Endometrium (tissue), 2 donors: ENCODE measurements at regions not wholly inside any gene's neighbourhood (a gene's known extent, or its start where the extent isn't known, plus 50 kb on each side); places are given as distances from the start of the nearest gene placed in this dataset.

Experiments
- FAIRE-seq: peaks from 2 replicates; lab custom pipeline; 2012; peaks lifted over from hg19 to GRCh38; lab: Jason Lieb, UNC
- donor health status: control.
- donor health status: control.

DNA sequence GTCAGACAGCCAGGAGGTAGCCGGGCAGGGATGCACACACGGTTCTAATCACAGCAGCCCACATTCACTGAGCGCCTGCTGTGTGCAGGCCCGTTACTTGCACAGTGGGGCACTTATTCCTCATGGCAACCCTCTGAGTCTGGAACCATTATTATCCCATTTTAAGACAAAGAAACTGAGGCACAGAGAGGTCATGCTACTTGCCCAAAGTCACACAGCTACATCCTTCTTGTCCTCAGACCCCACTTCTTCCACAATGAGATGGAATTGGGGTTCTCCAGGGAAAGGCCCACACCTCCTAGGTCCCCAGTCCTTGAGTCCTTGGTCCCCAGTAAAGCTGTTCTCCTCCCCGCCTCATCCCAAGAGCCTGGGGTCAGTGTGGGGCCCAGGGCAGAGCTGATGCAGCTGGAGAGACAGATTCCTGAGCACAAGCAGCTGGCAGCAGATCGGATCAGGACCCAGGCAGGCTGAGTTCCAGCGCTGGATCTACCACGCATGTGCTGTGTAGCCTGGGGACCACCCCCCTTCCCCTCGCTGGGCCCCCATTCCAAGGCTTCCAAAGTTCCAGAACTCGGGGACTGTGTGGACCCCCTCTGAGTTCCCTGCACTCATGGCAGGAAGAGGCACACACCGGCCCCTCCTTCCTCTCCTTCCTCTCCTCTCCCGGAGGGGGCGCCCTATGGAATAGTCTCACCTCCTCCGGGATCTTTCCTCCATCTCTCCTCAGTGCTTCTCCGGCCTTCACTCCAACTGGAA lies 393.4 kb downstream of the MATN1 start:
- no peak for FAIRE-seq

DNA sequence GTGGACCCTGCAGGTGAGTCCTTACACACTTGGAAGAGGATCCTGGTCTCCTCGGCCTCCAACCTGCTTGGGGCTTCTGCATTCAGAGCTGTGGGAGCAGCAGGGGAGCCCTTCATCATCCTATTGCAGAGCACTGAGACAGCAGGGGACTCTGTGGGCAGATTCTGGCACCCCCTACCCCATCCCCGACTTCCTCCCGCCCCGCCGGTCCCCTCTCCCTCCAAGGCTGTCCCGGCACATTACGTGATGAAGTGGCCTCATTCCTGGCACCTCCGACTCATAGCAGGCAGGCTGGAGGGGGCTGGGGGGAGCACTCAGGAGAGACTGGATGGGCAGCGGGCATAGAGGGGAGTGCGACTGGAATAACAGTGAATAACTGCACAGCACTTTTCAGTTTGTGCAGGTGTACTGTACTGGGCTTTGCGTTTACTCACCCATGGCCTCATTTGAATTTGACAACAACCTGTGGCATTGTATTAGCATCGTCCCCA lies 394.1 kb downstream of the MATN1 start:
- no peak for FAIRE-seq

DNA sequence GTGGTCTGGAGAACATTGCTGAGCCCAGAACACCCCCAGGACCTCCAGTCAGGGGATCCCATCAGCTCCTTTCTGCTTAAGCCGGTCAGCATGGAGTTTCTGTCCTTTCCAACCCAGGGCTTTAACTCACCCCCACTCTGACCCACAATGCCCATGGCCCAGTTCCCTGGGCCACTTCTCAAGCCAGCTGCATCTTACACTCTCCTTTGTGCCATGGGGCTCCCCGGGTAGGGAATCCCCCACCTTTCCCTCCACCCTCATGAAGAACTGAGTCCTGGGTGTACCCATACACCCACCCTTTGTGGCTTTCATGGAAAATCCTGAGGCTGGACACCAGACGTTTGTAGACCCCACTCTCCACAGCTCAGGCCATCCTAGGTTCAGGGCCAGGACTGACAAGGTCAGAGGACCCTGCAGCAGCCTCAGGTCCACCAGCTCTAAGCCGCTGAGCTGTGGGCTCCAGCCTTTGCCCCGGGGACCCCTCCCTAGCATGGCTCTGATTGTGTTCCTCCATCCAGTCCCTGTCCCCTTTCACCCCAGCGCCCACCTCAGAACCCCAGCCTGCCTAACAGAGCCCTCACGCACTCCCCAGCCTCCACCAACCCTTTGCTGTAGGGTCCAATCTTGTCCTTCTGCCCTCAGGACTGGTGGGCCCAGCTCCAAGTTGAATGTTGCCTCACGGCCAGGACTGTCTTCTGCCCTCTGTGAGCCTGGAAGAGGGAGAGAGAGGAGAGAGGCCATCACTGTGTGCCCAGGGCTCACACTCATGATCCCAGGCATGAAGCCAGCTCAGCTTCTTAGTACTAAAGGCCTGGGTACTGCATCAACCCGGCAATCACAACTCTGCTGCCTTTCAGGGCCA lies 394.8 kb downstream of the MATN1 start:
- FAIRE-seq: no peak

DNA sequence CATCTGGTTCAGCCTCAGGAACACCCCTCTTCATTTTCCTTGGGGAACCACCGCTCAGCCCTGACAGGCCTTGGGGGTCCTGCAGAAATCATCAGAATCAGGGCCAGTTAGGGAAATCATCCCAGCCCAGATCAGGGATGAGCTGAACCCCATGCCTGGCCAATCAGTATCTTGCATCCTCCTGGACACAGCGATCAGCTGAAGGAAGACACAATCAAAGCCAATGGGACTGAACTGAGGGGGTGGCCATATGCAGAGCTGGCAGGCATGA lies 395.4 kb downstream of the MATN1 start:
- FAIRE-seq: no peak

DNA sequence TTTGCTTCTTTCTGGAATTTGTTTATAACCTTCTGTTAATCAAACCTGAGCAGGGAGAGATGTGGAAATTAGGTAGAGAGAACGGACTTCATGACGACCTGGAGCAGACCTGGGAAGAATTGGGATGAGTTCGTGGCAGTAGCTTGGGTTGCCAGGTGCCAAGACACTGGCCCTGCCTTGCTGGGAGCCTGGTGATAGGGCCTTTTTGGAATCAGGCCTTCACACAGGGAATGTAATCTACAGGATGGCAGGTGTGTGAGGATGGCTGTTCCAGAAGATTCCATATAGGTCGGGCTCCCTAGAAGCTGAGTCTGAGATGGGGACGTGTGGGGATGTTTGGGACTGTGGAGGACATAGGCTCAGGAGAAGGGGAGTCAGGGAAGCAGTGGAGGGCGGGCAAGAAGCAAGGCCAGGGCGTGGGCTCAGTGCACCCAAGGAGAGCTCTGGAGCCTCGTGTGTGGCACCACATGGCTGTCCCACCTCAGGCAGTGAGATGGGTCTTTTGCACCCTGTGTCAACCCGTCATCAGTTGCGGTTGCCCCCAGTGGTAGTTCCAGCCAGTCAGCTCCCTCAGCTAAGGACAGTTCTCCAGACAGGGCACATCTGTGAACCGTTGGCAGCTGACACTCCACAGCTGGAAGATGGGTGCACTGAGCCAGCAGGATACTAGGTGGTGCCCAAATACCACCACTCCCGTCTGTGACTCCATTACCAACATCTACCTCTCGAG lies 395.9 kb downstream of the MATN1 start:
- FAIRE-seq: no peak

DNA sequence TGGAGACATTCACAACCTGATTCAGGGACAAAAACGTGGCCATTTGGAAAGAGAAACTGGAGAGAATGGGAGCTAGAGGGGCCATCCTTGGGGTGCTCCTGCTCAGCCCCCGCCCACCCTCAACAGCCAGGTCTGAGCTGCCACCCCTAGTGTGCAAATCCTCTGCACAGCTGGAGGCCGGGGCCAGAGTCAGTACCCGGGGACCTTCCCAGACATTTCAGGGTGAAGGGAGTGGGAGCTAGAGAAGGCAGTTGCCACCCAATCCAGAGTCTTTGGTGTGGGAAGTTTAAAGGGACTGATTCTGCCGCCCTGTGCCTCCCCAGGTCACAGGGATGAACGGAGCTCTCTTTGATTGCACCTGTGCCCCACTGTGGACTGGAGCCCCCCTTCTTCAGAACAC lies 397.4 kb downstream of the MATN1 start:
- no peak for FAIRE-seq

DNA sequence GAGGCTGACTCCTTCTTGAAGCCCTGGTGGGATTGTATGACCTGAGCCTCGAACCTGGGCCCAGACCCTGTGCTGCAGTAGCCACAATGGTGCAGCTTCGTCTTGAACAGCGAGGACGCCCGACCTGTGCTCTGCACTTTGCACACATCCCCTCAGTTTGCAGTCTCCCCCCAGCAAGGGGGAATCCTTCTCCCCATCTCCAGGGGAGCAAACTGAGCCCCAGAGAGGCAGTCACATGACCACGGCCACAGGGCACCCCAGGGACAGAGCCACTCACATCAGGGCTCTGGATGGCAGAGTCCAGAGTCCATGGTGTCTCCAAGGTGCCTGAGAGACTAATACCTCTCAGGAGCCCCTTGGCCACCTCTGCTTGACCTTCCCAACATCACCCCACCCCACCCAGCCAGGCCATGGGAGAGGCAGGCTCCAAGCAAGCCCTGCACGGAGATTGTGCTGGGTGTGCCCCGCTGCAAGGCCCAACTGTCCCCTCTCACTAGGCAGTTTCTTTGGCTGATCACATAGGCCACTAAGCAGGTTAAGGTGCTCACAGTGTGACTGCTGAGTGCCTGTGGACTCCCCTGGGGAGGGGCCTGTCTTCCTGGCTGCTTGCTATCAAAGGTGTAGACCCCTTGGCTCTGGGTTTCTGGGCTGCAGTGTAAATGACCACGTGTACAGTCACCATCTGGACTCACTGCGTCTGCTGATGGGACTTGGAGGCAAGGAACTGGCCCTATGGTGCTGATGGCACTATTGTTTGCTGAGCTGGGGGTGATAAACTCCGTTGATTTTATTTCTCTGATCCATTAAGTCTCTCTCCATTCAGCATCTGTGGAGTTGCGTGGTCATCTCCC lies 398.1 kb downstream of the MATN1 start:
- no peak for FAIRE-seq

DNA sequence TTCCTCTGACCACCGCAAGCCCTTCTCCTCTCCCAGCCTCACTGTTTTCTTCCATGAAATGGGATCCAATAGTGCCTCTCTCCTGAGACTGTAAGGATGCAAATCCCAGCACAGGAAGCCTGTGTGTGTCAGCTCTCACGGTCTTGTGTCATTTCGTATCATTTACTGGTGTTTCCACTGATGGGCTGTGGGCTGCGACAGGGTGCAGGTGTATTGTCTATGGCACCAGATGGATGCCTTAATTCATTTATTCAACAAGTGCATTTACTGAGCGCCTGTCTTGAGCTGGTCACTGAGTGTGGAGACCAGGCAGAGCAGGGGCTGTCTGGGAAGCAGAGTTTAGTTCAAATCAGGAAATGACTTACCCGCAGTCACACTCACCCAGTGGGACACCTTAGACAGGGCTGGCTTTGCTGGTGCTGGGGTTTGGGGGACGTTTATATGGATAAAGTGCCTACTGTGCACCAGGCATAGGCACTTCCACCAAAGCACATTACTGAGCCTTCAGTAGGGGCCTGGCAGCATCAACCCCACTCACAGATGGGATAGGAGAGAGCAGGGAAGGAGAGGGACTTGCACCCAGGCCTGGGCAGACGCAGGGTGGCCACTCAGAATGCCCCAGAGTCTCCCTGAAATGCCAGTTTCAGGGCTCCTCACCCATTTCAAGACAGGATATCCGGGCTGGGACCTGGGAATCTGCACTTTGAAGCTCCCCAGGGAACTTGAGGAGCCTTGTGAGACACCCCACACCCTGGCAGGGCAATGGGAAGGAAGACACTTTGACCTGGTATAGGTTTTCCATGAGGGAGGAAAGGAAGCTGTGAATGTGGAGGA lies 398.9 kb downstream of the MATN1 start:
- FAIRE-seq: no peak

DNA sequence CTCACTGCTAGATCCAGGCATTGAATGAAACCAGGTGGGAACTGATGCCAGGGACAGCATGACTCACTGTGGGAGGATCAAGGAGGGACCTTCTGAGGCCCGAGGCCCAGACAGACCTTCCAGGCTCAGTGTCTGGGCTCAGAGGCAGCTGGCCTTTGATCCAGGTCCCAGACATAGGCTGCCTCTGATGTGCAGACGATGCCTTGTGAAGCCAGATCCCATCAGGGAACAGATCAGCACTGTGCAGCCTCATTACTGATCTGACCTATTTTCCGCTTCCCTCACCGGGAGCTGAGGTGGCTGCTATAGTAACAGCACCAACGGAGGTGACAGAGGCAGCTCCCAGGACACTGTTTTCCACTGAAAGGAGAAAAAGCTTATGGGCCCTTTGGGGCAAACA lies 399.5 kb downstream of the MATN1 start:
- no peak for FAIRE-seq

DNA sequence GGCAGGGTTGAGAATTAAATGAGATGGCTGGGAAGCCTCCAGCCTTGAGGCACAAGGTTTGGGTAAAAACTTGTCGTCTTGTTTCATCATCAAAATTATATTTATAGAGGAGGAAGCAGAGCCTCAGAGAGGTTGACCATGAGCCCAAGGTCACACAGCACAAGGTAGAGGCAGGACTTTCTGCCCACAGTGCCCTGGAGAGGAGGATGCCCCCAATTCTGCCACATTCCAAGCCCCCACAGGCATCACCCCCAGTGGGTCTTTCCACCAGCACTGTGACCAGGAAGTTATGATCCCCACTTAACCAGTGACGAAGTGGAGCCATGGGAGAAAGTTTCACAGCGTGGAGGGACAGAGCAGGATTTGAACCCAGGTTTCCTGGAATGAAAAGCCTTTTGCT lies 400.0 kb downstream of the MATN1 start:
- FAIRE-seq: no peak

DNA sequence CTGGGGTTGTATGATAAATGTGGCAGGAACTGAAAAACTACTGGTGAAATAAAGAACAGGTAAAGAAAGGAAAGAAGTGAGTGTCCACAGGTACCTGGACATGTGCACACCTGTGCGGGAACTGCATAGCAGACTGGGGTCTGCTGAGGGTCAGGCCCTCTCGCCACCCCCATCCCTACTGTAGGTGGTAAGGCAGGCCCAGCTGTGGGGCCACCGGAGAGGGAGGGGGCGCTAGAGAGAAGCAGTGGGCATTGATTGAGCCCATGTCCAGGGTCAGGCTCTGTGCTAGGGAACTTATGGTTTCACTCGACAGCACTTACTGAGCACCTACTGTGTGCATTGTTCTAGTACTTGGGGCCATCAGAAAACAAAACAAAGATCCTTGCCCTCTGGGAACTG lies 400.5 kb downstream of the MATN1 start:
- no peak for FAIRE-seq

DNA sequence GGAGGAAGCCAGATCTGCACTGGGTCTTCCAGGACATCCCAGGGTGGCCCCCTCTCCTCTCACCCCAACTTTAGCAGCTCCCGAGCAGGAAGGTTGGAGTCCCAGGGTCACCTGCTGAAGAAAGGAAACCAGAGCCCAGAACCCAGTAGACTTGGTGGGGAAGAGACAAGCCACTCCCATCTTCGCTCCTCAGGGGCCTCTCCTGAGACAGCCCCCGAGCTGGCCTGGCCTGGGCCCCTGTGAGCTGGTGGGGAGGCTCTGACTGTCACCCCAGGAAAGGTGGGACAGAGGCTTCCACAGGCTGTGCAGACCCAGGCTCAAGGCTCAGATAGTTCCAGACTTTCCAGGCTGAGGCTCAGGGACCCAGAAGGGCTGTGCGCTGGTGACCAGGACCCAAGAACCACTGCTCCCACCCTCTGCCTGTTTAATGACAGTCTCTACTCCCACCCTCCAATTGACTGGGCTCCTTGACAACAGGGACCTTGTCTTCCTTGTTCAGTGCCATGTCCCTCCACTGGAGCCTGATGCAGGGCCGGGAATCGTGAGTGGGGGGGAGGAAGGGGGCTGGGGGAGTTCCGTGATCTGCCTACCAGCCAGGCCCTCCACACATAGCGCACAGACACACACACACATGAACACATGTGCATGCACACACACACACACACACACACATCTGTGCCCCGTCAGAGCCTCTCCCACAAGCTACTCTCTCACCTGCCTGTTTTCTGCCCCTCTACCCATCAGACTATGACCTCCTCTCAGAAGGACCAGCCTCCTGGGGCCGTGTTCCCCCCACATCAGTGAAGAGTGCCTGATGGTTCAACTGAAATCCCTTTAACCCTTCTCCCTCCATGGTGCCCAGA lies 401.2 kb downstream of the MATN1 start:
- FAIRE-seq: no peak

DNA sequence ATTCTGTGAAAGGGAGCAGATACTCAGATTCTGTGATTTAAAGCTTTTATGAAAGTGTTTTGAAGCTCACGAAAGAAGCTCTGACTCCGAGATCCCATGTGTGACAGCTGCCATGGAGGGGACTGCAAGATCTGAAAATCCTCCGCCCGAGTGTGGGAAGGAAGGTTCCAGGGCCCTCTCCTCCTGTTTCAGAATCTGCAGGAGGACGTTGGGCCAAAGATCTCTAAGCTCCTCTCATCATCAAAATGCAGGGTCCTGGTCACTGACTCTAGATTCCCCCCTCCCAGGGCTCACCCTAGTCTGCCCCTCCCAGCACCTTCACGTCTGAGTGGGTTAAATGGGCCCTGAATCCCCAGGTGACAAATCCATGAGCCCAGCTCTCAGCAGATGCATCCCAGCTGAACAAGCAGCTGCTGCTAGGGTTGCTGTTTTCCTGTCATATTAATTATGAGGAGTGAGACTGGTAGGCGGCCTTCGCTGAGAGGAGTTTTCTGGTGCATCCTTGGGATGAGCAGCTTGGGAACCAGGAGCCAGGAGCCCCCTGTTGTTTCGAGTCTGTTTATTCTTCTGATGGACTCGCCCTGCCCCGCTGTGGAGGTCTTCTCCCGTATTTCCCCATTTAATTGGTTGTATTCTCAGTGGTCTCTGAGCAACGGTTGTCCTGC lies 402.0 kb downstream of the MATN1 start:
- no peak for FAIRE-seq

DNA sequence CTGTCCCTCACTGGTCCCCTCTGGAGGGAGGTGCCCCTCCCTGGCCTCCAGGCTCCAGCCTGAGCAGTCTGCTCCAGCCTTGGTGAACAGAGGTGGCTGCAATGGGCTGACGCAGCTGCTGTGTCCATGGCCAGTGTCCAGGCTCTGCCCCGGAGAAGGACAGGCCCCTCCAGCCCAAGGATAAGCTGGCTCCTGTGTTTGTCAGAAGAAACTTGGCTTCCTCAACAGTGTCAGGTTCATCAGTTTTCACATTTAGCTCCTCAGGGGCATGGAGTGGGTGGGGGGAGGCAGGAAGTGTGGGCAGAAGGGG lies 402.8 kb downstream of the MATN1 start:
- FAIRE-seq: no peak

DNA sequence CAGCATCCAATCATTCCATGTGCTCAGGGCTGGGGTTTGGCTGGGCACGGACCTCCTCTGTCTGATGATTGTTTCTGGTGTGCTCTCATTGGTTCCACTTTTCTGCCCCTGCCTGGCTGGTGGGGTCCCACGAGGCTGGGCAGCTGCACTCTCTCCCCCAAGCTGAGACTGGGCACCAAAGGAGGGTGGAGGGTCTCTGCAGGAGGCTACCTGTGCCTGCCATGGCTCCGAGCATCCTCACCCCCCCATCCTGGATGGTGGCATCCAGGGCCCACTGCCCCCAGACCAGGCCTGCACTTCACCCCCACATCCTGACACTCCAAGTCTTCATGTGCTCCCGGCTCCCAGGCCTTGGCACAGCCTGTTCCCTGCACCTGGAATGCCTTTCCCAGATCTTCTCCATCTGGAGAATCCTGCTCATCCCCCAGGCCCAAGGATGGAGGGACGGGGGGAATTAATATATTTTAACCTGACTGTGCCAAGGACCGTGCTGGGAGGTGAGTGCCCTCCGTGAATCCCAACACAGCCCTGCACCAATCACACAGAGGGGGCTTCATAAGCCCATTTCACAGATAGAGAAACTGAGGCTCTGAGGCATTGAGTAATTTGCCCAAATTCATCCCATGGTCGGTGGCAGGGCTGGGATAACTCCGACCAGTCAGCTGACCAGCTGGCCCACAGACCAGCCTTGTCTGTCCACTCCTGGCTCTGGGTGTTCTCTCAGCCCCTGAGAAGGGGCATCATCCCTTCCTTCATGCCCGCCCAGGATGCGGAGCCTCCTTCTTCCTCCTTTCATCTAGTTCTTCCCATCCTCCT lies 403.4 kb downstream of the MATN1 start:
- FAIRE-seq: no peak

DNA sequence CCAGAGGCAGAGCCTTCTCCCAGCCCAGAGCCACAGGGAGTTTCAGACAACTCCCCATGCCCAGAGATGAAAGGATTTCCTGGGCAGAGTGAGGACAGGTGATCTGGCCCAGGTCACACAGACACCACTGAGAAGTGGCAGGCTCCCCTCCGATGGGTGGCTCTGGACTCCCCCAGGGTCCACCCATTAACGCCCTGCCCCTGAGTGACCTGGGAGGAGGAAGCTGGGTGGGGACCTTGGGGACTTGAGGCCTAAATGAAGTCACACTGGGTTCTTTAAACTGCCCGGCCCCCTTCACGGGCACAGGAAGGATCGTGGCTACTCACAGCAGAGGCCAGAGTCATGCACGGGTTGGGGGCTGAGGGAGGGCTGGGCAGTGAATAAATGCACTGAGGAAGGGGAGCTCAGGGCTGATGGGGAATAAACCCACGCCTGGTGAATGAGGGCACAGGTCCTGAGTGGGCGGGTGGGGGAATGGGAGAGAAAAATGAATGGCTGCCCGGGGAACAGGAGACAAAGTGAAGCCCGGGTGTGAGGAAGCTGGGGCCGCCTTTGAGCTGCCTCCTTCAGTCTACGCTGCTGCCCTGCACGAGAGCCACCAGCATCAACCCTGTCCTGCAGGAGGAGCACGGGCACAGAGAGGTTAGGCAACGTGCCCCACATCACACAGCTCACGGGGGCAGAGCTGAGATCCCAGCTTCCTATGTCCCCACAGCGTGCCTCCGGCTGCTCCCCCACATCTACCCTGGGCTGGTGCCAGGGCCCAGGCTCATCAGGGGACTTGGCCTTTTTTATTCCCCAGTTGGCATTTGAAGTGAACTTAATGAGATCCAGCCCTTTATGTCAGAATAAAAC lies 404.3 kb downstream of the MATN1 start:
- no peak for FAIRE-seq

DNA sequence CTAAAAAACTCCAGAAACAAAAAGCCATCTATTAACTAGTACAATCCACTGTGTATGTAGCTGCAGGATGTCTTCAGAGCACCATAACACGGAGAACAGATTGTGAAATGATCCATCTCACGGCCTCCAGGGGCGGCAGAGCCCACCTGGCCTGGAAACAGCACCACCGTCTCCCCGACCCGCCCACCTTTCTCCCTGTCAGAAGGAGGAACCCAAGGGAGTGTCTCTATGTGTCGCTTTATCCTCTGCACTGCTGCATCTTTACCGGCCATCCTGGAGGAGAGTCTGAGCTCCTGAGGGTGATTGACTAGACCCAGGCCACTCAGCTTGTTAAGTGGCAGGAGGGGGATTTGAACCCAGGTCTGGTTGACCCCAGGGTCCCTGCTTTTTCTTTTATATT lies 405.0 kb downstream of the MATN1 start:
- FAIRE-seq: no peak

DNA sequence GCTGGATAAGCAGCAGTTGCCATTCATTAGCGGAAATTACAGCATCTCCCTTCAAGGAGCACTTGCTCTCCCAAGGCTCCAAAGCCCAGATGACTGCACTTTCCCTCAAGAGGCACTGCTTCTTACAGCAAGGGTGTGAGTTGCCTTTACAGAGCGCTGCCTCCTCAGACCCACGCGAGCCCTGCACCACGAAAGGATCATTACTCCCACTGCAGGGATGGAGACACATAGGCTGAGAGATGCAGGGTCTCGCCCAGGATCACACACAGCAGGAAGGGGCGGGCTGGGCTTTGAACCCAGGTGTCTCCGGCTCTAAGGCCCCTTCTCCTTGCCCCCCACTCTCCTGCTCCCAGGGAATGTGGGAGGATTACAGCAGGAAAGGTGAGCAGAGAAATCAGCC lies 405.5 kb downstream of the MATN1 start:
- no peak for FAIRE-seq
